WTC11 (cell line): ENCODE measurements at regions not wholly inside any gene's neighbourhood (a gene's known extent, or its start where the extent isn't known, plus 50 kb on each side); places are given as distances from the start of the nearest gene placed in this dataset.

ENCODE experiments used
- ATAC-seq: fragments of 200-7000 bp; cut with Tn5 transposase; 2 replicates; pipeline ENCODE4 v1.10.0; 2021; ENCODE audit warnings: mild to moderate bottlenecking, moderate library complexity
- CTCF ChIA-PET: fragments of 300-600 bp; sonication (Branson Sonifier 250); formaldehyde crosslinking; loops from one replicate; lab custom pipeline; 2021; ENCODE audit warnings: antibody characterized with exemption; lab: Charles Lee
- POLR2A ChIA-PET: fragments of 350-600 bp; sonication (Branson Sonifier 250); formaldehyde crosslinking; loops from one replicate; lab custom pipeline; 2021; ENCODE audit warnings: antibody characterized with exemption; lab: Charles Lee
- DNase-seq: peaks from one replicate; pipeline ENCODE4 v3.0.0; 2021; ENCODE audit warnings: low spot score
- H3K27ac Mint-ChIP-seq: 2 replicates; pipeline ENCODE4 v1.8.0; 2021; ENCODE audit warnings: mixed read lengths
- H3K27me3 Mint-ChIP-seq: 2 replicates; pipeline ENCODE4 v1.8.0; 2021; ENCODE audit warnings: low read depth, mild to moderate bottlenecking, moderate library complexity, mixed read lengths
- H3K36me3 Mint-ChIP-seq: 2 replicates; pipeline ENCODE4 v1.8.0; 2021; ENCODE audit warnings: mixed read lengths
- H3K4me1 Mint-ChIP-seq: 2 replicates; pipeline ENCODE4 v1.8.0; 2022; ENCODE audit warnings: mixed read lengths
- H3K4me3 Mint-ChIP-seq: 2 replicates; pipeline ENCODE4 v1.8.0; 2021; ENCODE audit warnings: mild to moderate bottlenecking, moderate library complexity, mixed read lengths
- H3K9me3 Mint-ChIP-seq: 2 replicates; pipeline ENCODE4 v1.8.0; 2021; ENCODE audit warnings: mixed read lengths
- ATF6 ChIP-seq: sonication (generic); formaldehyde crosslinking; IDR thresholded peaks from 2 replicates; pipeline ENCODE4 v1.8.1; 2023; ENCODE audit warnings: mild to moderate bottlenecking, missing genetic modification reagents
- CBFB ChIP-seq: sonication (generic); formaldehyde crosslinking; IDR thresholded peaks from 2 replicates; pipeline ENCODE4 v1.8.1; 2022; ENCODE audit warnings: mild to moderate bottlenecking, low read depth, missing genetic modification reagents
- E2F5 ChIP-seq: sonication (generic); formaldehyde crosslinking; IDR thresholded peaks from 2 replicates; pipeline ENCODE4 v1.8.1; 2022; ENCODE audit warnings: mild to moderate bottlenecking, moderate library complexity, missing genetic modification reagents
- KAT7 ChIP-seq: sonication (generic); formaldehyde crosslinking; IDR thresholded peaks from 2 replicates; pipeline ENCODE4 v1.8.1; 2023; ENCODE audit warnings: missing genetic modification reagents, mild to moderate bottlenecking, borderline replicate concordance
- MAX ChIP-seq: sonication (generic); formaldehyde crosslinking; IDR thresholded peaks from 2 replicates; pipeline ENCODE4 v1.8.0; 2022; ENCODE audit warnings: mild to moderate bottlenecking, missing genetic modification reagents
- OVOL2 ChIP-seq: fragments of 250-450 bp; sonication (Bioruptor Pico); IDR thresholded peaks from 2 replicates; pipeline ENCODE4 v1.9.0; 2021; ENCODE audit warnings: mild to moderate bottlenecking, borderline replicate concordance
- PRDM15 ChIP-seq: sonication (generic); formaldehyde crosslinking; IDR thresholded peaks from 2 replicates; pipeline ENCODE4 v1.8.0; 2022; ENCODE audit warnings: missing genetic modification reagents
- SMAD3 ChIP-seq: sonication (generic); formaldehyde crosslinking; IDR thresholded peaks from 2 replicates; pipeline ENCODE4 v1.8.0; 2022; ENCODE audit warnings: missing genetic modification reagents, mild to moderate bottlenecking, borderline replicate concordance
- SMAD4 ChIP-seq: sonication (generic); formaldehyde crosslinking; IDR thresholded peaks from 2 replicates; pipeline ENCODE4 v1.8.0; 2022; ENCODE audit warnings: mild to moderate bottlenecking, missing genetic modification reagents
- STAT6 ChIP-seq: sonication (generic); formaldehyde crosslinking; conservative IDR thresholded peaks from 2 replicates; pipeline ENCODE4 v1.8.1; 2023; ENCODE audit warnings: mild to moderate bottlenecking, low read depth, missing genetic modification reagents, moderate library complexity
- ZBTB43 ChIP-seq: sonication (generic); formaldehyde crosslinking; IDR thresholded peaks from 2 replicates; pipeline ENCODE4 v1.8.1; 2023; ENCODE audit warnings: mild to moderate bottlenecking, missing genetic modification reagents
- ZNF121 ChIP-seq: sonication (generic); formaldehyde crosslinking; IDR thresholded peaks from 2 replicates; pipeline ENCODE4 v1.8.0; 2023; ENCODE audit warnings: missing genetic modification reagents
- ZNF532 ChIP-seq: fragments of 250-450 bp; sonication (Bioruptor Pico); IDR thresholded peaks from 2 replicates; pipeline ENCODE4 v1.9.0; 2021; ENCODE audit warnings: mild to moderate bottlenecking, borderline replicate concordance
- ZSCAN18 ChIP-seq: fragments of 250-450 bp; sonication (Bioruptor Pico); IDR thresholded peaks from 2 replicates; pipeline ENCODE4 v2.1.2; 2022; ENCODE audit warnings: mild to moderate bottlenecking, moderate library complexity

- no peak for DNase-seq
- Mint-ChIP-seq H3K27ac (no peak overlapping the region), H3K27me3 (no peaks in the 10 kb centered on the region), H3K36me3 (no peaks in the 10 kb centered on the region), H3K4me3 (no peak overlapping the region), H3K9me3 (no peaks in the 10 kb centered on the region), H3K4me1 (no peaks in the 10 kb centered on the region)
- ChIA-PET POLR2A (no interaction called here), CTCF (no interaction called here)
- ATAC-seq = no peak
- TF ChIP-seq ATF6 (CRISPR knock-in tag) = no peak
These were observed 807.1 kb upstream of the PRMT6 start for GRCh38 chr1:106249365-106249764.

GRCh38 chr1:106249810-106250209 is 806.7 kb upstream of the PRMT6 start:
- ATAC-seq (no peak), DNase-seq (no peak)
- POLR2A ChIA-PET = no interaction called here
- CTCF ChIA-PET = no interaction called here
- Mint-ChIP-seq H3K27ac (no peak overlapping the region), H3K36me3 (no peaks in the 10 kb centered on the region), H3K4me3 (no peak overlapping the region), H3K27me3 (no peaks in the 10 kb centered on the region), H3K4me1 (no peaks in the 10 kb centered on the region), H3K9me3 (no peaks in the 10 kb centered on the region)
- TF ChIP-seq ZNF121 (CRISPR knock-in tag) (no peak), E2F5 (CRISPR knock-in tag) (no peak), MAX (CRISPR knock-in tag) (no peak), STAT6 (CRISPR knock-in tag) (no peak), KAT7 (CRISPR knock-in tag) (no peak), PRDM15 (no peak), SMAD4 (CRISPR knock-in tag) (no peak), OVOL2 (no peak)

GRCh38 chr1:106254748-106255147 is 801.7 kb upstream of the PRMT6 start:
- ChIA-PET POLR2A (no interaction called here), CTCF (no interaction called here)
- Mint-ChIP-seq H3K4me3 (no peak overlapping the region), H3K27me3 (no peaks in the 10 kb centered on the region), H3K36me3 (no peaks in the 10 kb centered on the region), H3K27ac (no peak overlapping the region), H3K9me3 (peaks cover 12% of the 10 kb centered on the region), H3K4me1 (no peaks in the 10 kb centered on the region)
- ATAC-seq (no peak), DNase-seq (no peak)
- TF ChIP-seq ZSCAN18 = no peak
- TF ChIP-seq CBFB (CRISPR knock-in tag) = no peak
- no peak for TF ChIP-seq SMAD3 (CRISPR knock-in tag)
- no peak for TF ChIP-seq ZBTB43
- no peak for TF ChIP-seq ZNF532
